B cell (primary cell): ENCODE measurements at regions not wholly inside any gene's neighbourhood (a gene's known extent, or its start where the extent isn't known, plus 50 kb on each side); places are given as distances from the start of the nearest gene placed in this dataset.

Source experiments
- ATAC-seq: fragments of 200-7000 bp; cut with Tn5 transposase; one replicate; pipeline ENCODE4 v1.10.0; 2021; ENCODE audit warnings: low read depth, mild to moderate bottlenecking, moderate number of reproducible peaks, moderate library complexity
- CTCF ChIA-PET: fragments of 350-600 bp; sonication (Branson Sonifier 250); formaldehyde crosslinking; loops from one replicate; lab custom pipeline; 2021; ENCODE audit warnings: antibody characterized with exemption, inconsistent platforms; lab: Charles Lee
- POLR2A ChIA-PET: fragments of 350-600 bp; sonication (Branson Sonifier 250); formaldehyde crosslinking; loops from one replicate; lab custom pipeline; 2021; ENCODE audit warnings: antibody characterized with exemption; lab: Charles Lee
- DNase-seq: peaks from one replicate; pipeline ENCODE4 v3.0.0; 2013
- H2AFZ ChIP-seq: 2 replicates; pipeline ENCODE4 v1.6.1; 2012; ENCODE audit warnings: mild to moderate bottlenecking, low read depth, low read length; ENCODE audit not compliant: insufficient read depth, poor library complexity, severe bottlenecking
- H3K27ac ChIP-seq, 2 donors: 1 replicate in 1 of 2; 2 replicates in 1 of 2; pipeline ENCODE4 v1.5.1; 2012 to 2013; ENCODE audit warnings: low read length in 2 of 2, mild to moderate bottlenecking in 2 of 2, moderate library complexity in 1 of 2
- H3K27me3 ChIP-seq, 4 experiments: fragments of 200-600 bp in 1 of 4; sonication (generic) in 1 of 4; replicated peaks in 1 of 4; 1 replicate in 2 of 4; 2 replicates in 2 of 4; pipeline versions ENCODE4 v1.6.1 to v1.7.0; 2013 to 2016; ENCODE audit warnings: low read length in 3 of 4, mild to moderate bottlenecking in 2 of 4, mixed read lengths in 1 of 4, moderate library complexity in 1 of 4; ENCODE audit not compliant: insufficient read depth in 4 of 4, control insufficient read depth in 3 of 4; ENCODE audit errors: control extremely low read depth in 1 of 4
- H3K36me3 ChIP-seq, 2 experiments: replicated peaks in 1 of 2; 1 replicate in 1 of 2; 2 replicates in 1 of 2; pipeline versions ENCODE4 v1.6.1 to v1.7.1; 2013; ENCODE audit warnings: low read length in 1 of 2; ENCODE audit not compliant: insufficient read depth in 2 of 2, control insufficient read depth in 1 of 2; ENCODE audit errors: control extremely low read depth in 1 of 2, extremely low read depth in 1 of 2
- H3K4me1 ChIP-seq, 2 donors: fragments of 200-600 bp in 1 of 2; sonication (generic) in 1 of 2; 1 replicate in 1 of 2; 2 replicates in 1 of 2; pipeline versions ENCODE4 v1.5.1 to v1.6.1; 2013 to 2017; ENCODE audit warnings: low read length in 2 of 2; ENCODE audit not compliant: control insufficient read depth in 2 of 2, insufficient read depth in 2 of 2
- H3K4me2 ChIP-seq: replicated peaks from 2 replicates; pipeline ENCODE3; 2012; ENCODE audit warnings: mild to moderate bottlenecking, low read depth, low read length; ENCODE audit not compliant: poor library complexity, severe bottlenecking
- H3K4me3 ChIP-seq, 5 experiments: fragments of 200-600 bp in 1 of 5; sonication (generic) in 1 of 5; 1 replicate in 3 of 5; 2 replicates in 2 of 5; pipeline versions ENCODE4 v1.5.1 to v1.7.0; 2011 to 2016; ENCODE audit warnings: low read length in 4 of 5, mild to moderate bottlenecking in 4 of 5, low read depth in 2 of 5, control low read depth in 1 of 5, moderate library complexity in 1 of 5; ENCODE audit not compliant: insufficient read depth in 1 of 5; ENCODE audit errors: control extremely low read depth in 1 of 5, extremely low read depth in 1 of 5
- H3K79me2 ChIP-seq: fragments of 200-600 bp; sonication (generic); one replicate; pipeline ENCODE4 v1.6.0; 2016; ENCODE audit warnings: low read length; ENCODE audit not compliant: control insufficient read depth, insufficient read depth
- H3K9ac ChIP-seq: fragments of 200-600 bp; sonication (generic); 2 replicates; pipeline ENCODE4 v1.6.1; 2017; ENCODE audit warnings: mild to moderate bottlenecking, low read length, moderate library complexity
- H3K9me3 ChIP-seq, 3 donors: one replicate each; pipeline versions ENCODE4 v1.6.1 to v1.7.1; 2013; ENCODE audit warnings: low read length in 2 of 3; ENCODE audit not compliant: control insufficient read depth in 2 of 3, insufficient read depth in 1 of 3; ENCODE audit errors: control extremely low read depth in 1 of 3
- H4K20me1 ChIP-seq: 2 replicates; pipeline ENCODE4 v1.6.0; 2012; ENCODE audit warnings: mild to moderate bottlenecking, low read length; ENCODE audit not compliant: insufficient read depth, control insufficient read depth, poor library complexity, severe bottlenecking
- H3K27ac Mint-ChIP-seq: one replicate; pipeline ENCODE4 v1.8.0; 2021; ENCODE audit warnings: mixed read lengths
- H3K27me3 Mint-ChIP-seq: one replicate; pipeline ENCODE4 v1.8.0; 2021; ENCODE audit warnings: mixed read lengths
- H3K4me1 Mint-ChIP-seq: one replicate; pipeline ENCODE4 v1.8.0; 2021; ENCODE audit warnings: mixed read lengths
- H3K4me3 Mint-ChIP-seq: one replicate; pipeline ENCODE4 v1.8.0; 2021; ENCODE audit warnings: mixed read lengths
- H3K9me3 Mint-ChIP-seq: one replicate; pipeline ENCODE4 v1.8.0; 2022; ENCODE audit warnings: mixed read lengths; ENCODE audit not compliant: insufficient read depth
- EZH2 ChIP-seq: IDR thresholded peaks from 2 replicates; pipeline ENCODE4 v1.6.1; 2012; ENCODE audit warnings: borderline replicate concordance, low read depth, mild to moderate bottlenecking, moderate library complexity, low read length; ENCODE audit not compliant: insufficient read depth, poor library complexity, severe bottlenecking
- WGBS: methylation state at CpG from one replicate; pipeline ENCODE4 v1.1.5; 2013; ENCODE audit warnings: missing lambda C conversion rate; ENCODE audit not compliant: insufficient coverage; 5-methylcytosine and 5-hydroxymethylcytosine counted together
- intact Hi-C: fragments of 100-400 bp; cut with micrococcal nuclease; formaldehyde crosslinking; loops from one replicate; pipeline ENCODE4 v1.10.0; 2022
- TF ChIP-seq, protein P1 (sequence below): fragments of 200-600 bp; IDR thresholded peaks from one replicate; pipeline ENCODE4 v1.8.0; 2022; ENCODE audit warnings: antibody characterized with exemption, mild to moderate bottlenecking

DNA sequence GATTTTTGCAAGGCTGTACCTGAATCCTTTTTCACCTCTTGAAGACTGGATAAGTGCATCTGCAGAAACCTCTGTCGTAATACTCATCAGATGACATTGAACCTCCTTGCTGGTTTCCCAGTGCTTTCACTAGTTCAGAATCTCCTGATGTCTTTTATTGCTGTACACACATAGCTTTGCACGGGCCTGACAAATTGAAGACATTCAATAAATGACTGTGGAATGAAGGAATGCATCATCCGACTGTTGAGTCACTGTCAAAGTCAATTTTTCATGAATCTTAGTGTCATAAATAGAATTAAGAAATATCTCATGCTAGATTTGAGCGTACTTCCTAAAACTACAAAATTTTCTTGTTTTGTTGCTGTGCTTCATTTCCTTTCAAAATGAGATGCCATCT, 598.2 kb upstream of the MAP3K7 start:
- no peaks in the 10 kb centered on the region for H4K20me1 ChIP-seq
- intact Hi-C loops = no loop called here
- no peak overlapping the region for H3K4me3 ChIP-seq
- H3K9me3 ChIP-seq = no peaks in the 10 kb centered on the region
- H3K9ac ChIP-seq = no peak overlapping the region
- ChIA-PET CTCF (no interaction called here), POLR2A (no interaction called here)
- H3K4me1 ChIP-seq = no peaks in the 10 kb centered on the region
- no peak overlapping the region for H2AFZ ChIP-seq
- no peaks in the 10 kb centered on the region for H3K4me1 Mint-ChIP-seq
- DNase-seq = no peak
- H3K4me2 ChIP-seq = no peak overlapping the region
- H3K9me3 Mint-ChIP-seq = peaks cover 4% of the 10 kb centered on the region
- H3K27ac ChIP-seq = no peak overlapping the region
- no peaks in the 10 kb centered on the region for H3K27me3 ChIP-seq
- H3K27me3 Mint-ChIP-seq = no peaks in the 10 kb centered on the region
- no peak overlapping the region for H3K27ac Mint-ChIP-seq
- no peak overlapping the region for H3K4me3 Mint-ChIP-seq
- TF ChIP-seq EZH2 = no peak
- TF ChIP-seq, protein P1, sequence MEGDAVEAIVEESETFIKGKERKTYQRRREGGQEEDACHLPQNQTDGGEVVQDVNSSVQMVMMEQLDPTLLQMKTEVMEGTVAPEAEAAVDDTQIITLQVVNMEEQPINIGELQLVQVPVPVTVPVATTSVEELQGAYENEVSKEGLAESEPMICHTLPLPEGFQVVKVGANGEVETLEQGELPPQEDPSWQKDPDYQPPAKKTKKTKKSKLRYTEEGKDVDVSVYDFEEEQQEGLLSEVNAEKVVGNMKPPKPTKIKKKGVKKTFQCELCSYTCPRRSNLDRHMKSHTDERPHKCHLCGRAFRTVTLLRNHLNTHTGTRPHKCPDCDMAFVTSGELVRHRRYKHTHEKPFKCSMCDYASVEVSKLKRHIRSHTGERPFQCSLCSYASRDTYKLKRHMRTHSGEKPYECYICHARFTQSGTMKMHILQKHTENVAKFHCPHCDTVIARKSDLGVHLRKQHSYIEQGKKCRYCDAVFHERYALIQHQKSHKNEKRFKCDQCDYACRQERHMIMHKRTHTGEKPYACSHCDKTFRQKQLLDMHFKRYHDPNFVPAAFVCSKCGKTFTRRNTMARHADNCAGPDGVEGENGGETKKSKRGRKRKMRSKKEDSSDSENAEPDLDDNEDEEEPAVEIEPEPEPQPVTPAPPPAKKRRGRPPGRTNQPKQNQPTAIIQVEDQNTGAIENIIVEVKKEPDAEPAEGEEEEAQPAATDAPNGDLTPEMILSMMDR = no peak
- H3K36me3 ChIP-seq = no peaks in the 10 kb centered on the region
- H3K79me2 ChIP-seq = no peaks in the 10 kb centered on the region
- ATAC-seq = no peak
- WGBS = 100% methylated on average over 1 of the region's 4 CpGs

DNA sequence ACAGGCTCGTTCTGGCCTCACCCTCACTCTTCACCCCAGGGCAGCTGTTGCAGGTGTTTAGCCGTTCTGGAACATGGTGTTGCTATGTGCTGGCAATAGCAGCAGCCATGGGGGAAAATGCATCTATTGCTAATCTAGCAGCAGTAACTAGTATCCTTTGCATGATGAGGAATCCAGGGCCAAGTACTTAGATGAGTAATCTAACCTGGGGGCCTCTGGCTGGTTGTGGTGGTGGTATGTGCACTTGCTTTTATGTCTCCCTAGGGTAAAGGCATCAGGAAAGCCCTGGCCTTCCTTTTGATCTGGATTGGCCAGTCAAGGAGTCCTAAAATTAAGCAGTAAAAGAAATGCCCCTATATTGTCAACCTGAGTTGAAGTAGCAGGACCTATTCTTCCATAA, 594.5 kb upstream of the MAP3K7 start:
- H3K9me3 ChIP-seq = no peaks in the 10 kb centered on the region
- H3K4me3 ChIP-seq = no peak overlapping the region
- H2AFZ ChIP-seq = no peak overlapping the region
- no peaks in the 10 kb centered on the region for H3K27me3 ChIP-seq
- DNase-seq (no peak), ATAC-seq (no peak)
- H3K79me2 ChIP-seq = no peaks in the 10 kb centered on the region
- no peaks in the 10 kb centered on the region for H3K4me1 Mint-ChIP-seq
- H3K27ac Mint-ChIP-seq = no peak overlapping the region
- TF ChIP-seq, protein P1 = no peak
- no peak for TF ChIP-seq EZH2
- 100% methylated on average over 1 of the region's 2 CpGs for WGBS
- peaks cover 4% of the 10 kb centered on the region for H3K9me3 Mint-ChIP-seq
- no peaks in the 10 kb centered on the region for H3K36me3 ChIP-seq
- H3K4me1 ChIP-seq = no peaks in the 10 kb centered on the region
- H3K27ac ChIP-seq = no peak overlapping the region
- no peaks in the 10 kb centered on the region for H3K27me3 Mint-ChIP-seq
- no peak overlapping the region for H3K4me3 Mint-ChIP-seq
- H4K20me1 ChIP-seq = no peaks in the 10 kb centered on the region
- CTCF ChIA-PET = no interaction called here
- POLR2A ChIA-PET = no interaction called here
- intact Hi-C loops = no loop called here
- no peak overlapping the region for H3K9ac ChIP-seq
- no peak overlapping the region for H3K4me2 ChIP-seq
